CD14-positive monocyte (primary cell): ENCODE measurements at regions not wholly inside any gene's neighbourhood (a gene's known extent, or its start where the extent isn't known, plus 50 kb on each side); places are given as distances from the start of the nearest gene placed in this dataset.

Experiments
- DNase-seq, 3 donors: peaks; one replicate each; pipeline ENCODE4 v3.0.0-alpha.2; 2011 to 2022
- H2AFZ ChIP-seq: 2 replicates; pipeline ENCODE4 v1.6.0; 2012; ENCODE audit warnings: mild to moderate bottlenecking, low read depth, low read length, inconsistent platforms; ENCODE audit not compliant: insufficient read depth, poor library complexity, severe bottlenecking
- H3K27ac ChIP-seq, 2 donors: 1 replicate in 1 of 2; 2 replicates in 1 of 2; pipeline ENCODE4 v1.5.1; 2012 to 2013; ENCODE audit warnings: low read length in 2 of 2, control low read depth in 1 of 2, inconsistent platforms in 1 of 2, low read depth in 1 of 2, mild to moderate bottlenecking in 1 of 2
- H3K27me3 ChIP-seq, 2 donors: one replicate each; pipeline versions ENCODE4 v1.6.0 to v1.6.1; 2011 to 2013; ENCODE audit warnings: low read length in 2 of 2; ENCODE audit not compliant: control insufficient read depth in 2 of 2, insufficient read depth in 2 of 2
- H3K36me3 ChIP-seq, 2 donors: replicated peaks in 1 of 2; 1 replicate in 1 of 2; 2 replicates in 1 of 2; pipeline versions ENCODE4 v1.5.1 to v1.6.1; 2012 to 2013; ENCODE audit warnings: low read length in 2 of 2, control low read depth in 1 of 2, inconsistent platforms in 1 of 2, mild to moderate bottlenecking in 1 of 2; ENCODE audit not compliant: insufficient read depth in 2 of 2, control insufficient read depth in 1 of 2
- H3K4me1 ChIP-seq, 2 donors: 1 replicate in 1 of 2; 2 replicates in 1 of 2; pipeline versions ENCODE4 v1.5.1 to v1.6.1; 2012 to 2013; ENCODE audit warnings: low read length in 2 of 2, control low read depth in 1 of 2, inconsistent platforms in 1 of 2, mild to moderate bottlenecking in 1 of 2, moderate library complexity in 1 of 2; ENCODE audit not compliant: insufficient read depth in 2 of 2, control insufficient read depth in 1 of 2
- H3K4me2 ChIP-seq: replicated peaks from 2 replicates; pipeline ENCODE3; 2012; ENCODE audit warnings: low read length, moderate library complexity, mild to moderate bottlenecking; ENCODE audit not compliant: poor library complexity, severe bottlenecking; ENCODE audit errors: extremely low read depth
- H3K4me3 ChIP-seq, 3 experiments: fragments of 200-600 bp in 1 of 3; sonication (generic) in 1 of 3; replicated peaks in 1 of 3; 1 replicate in 2 of 3; 2 replicates in 1 of 3; pipeline ENCODE4 v1.5.1; 2011 to 2013; ENCODE audit warnings: low read length in 3 of 3, mild to moderate bottlenecking in 3 of 3, control low read depth in 2 of 3, low read depth in 2 of 3, inconsistent platforms in 1 of 3, moderate library complexity in 1 of 3
- H3K79me2 ChIP-seq: 2 replicates; pipeline ENCODE4 v1.6.0; 2012; ENCODE audit warnings: mild to moderate bottlenecking, control low read depth, inconsistent platforms, low read length, moderate library complexity; ENCODE audit not compliant: insufficient read depth
- H3K9ac ChIP-seq: 2 replicates; pipeline ENCODE4 v1.6.0; 2017; ENCODE audit warnings: low read length, mild to moderate bottlenecking; ENCODE audit not compliant: insufficient read depth, poor library complexity, severe bottlenecking
- H3K9me3 ChIP-seq, 2 donors: replicated peaks in 1 of 2; 1 replicate in 1 of 2; 2 replicates in 1 of 2; pipeline versions ENCODE4 v1.5.1 to v1.6.1; 2012 to 2013; ENCODE audit warnings: low read length in 2 of 2, control low read depth in 1 of 2; ENCODE audit not compliant: control insufficient read depth in 1 of 2, insufficient read depth in 1 of 2
- H4K20me1 ChIP-seq: 2 replicates; pipeline ENCODE4 v1.6.0; 2012; ENCODE audit warnings: mild to moderate bottlenecking, low read length, control low read depth, moderate library complexity; ENCODE audit not compliant: insufficient read depth
- H3K27ac Mint-ChIP-seq, 7 donors: one replicate each; pipeline ENCODE4 v1.8.0; 2020; ENCODE audit warnings: mild to moderate bottlenecking in 7 of 7, mixed read lengths in 7 of 7, moderate library complexity in 6 of 7, inconsistent platforms in 2 of 7
- H3K27me3 Mint-ChIP-seq, 3 donors: one replicate each; pipeline ENCODE4 v1.8.0; 2021 to 2022; ENCODE audit warnings: low read depth in 3 of 3, mild to moderate bottlenecking in 3 of 3, mixed read lengths in 3 of 3, moderate library complexity in 3 of 3, inconsistent platforms in 1 of 3
- H3K36me3 Mint-ChIP-seq, 2 donors: one replicate each; pipeline ENCODE4 v1.8.0; 2020; ENCODE audit warnings: mixed read lengths in 2 of 2, inconsistent platforms in 1 of 2, mild to moderate bottlenecking in 1 of 2
- H3K4me1 Mint-ChIP-seq: one replicate; pipeline ENCODE4 v1.8.0; 2020; ENCODE audit warnings: mild to moderate bottlenecking, mixed read lengths
- H3K4me3 Mint-ChIP-seq, 2 donors: one replicate each; pipeline ENCODE4 v1.8.0; 2020; ENCODE audit warnings: mild to moderate bottlenecking in 2 of 2, mixed read lengths in 2 of 2, moderate library complexity in 1 of 2
- H3K9me3 Mint-ChIP-seq, 7 donors: one replicate each; pipeline ENCODE4 v1.8.0; 2020 to 2022; ENCODE audit warnings: mixed read lengths in 7 of 7, mild to moderate bottlenecking in 6 of 7, moderate library complexity in 6 of 7, inconsistent platforms in 2 of 7
- CTCF ChIP-seq: fragments of 200-600 bp; IDR thresholded peaks from one replicate; pipeline ENCODE4 v1.8.0; 2022; ENCODE audit warnings: antibody characterized with exemption, mild to moderate bottlenecking
- WGBS: methylation state at CpG from one replicate; pipeline ENCODE4 v1.1.5; 2013; ENCODE audit warnings: missing lambda C conversion rate; ENCODE audit not compliant: insufficient coverage; 5-methylcytosine and 5-hydroxymethylcytosine counted together
- intact Hi-C, 2 donors: fragments of 100-400 bp; cut with micrococcal nuclease; formaldehyde crosslinking; loops; one replicate each; pipeline versions ENCODE4 v1.15.0 to v1.15.1; 2023

- WGBS, result no CpG with 5 or more reads among the region's 1 CpG
- H3K4me3 ChIP-seq, result no peak overlapping the region
- no peaks in the 10 kb centered on the region for H3K4me1 ChIP-seq
- no peaks in the 10 kb centered on the region for H3K36me3 ChIP-seq
- no peaks in the 10 kb centered on the region for H3K27me3 ChIP-seq
- no peaks in the 10 kb centered on the region for H3K79me2 ChIP-seq
- no peak overlapping the region for H3K27ac ChIP-seq
- Mint-ChIP-seq H3K4me1 (no peaks in the 10 kb centered on the region), H3K4me3 (no peak overlapping the region), H3K36me3 (no peaks in the 10 kb centered on the region), H3K9me3 (no peaks in the 10 kb centered on the region), H3K27me3 (no peaks in the 10 kb centered on the region), H3K27ac (no peak overlapping the region)
- no peak for TF ChIP-seq CTCF
- no peak overlapping the region for H2AFZ ChIP-seq
- no peak for DNase-seq
- no peak overlapping the region for H3K9ac ChIP-seq
- no peaks in the 10 kb centered on the region for H3K9me3 ChIP-seq
- intact Hi-C loops, result no loop called here
- no peaks in the 10 kb centered on the region for H4K20me1 ChIP-seq
- no peak overlapping the region for H3K4me2 ChIP-seq
Measured at GRCh38 chr9:12469084-12469483, 224.1 kb upstream of the TYRP1 start.

- Histone ChIP-seq H3K27me3 (no peaks in the 10 kb centered on the region), H4K20me1 (no peaks in the 10 kb centered on the region), H3K9me3 (no peaks in the 10 kb centered on the region), H3K4me2 (no peak overlapping the region), H3K36me3 (no peaks in the 10 kb centered on the region), H3K4me3 (no peak overlapping the region), H3K9ac (no peak overlapping the region), H3K27ac (no peak overlapping the region), H3K4me1 (no peaks in the 10 kb centered on the region), H3K79me2 (no peaks in the 10 kb centered on the region), H2AFZ (no peak overlapping the region)
- Mint-ChIP-seq H3K27ac (no peak overlapping the region), H3K27me3 (no peaks in the 10 kb centered on the region), H3K9me3 (no peaks in the 10 kb centered on the region), H3K4me1 (no peaks in the 10 kb centered on the region), H3K4me3 (no peak overlapping the region), H3K36me3 (no peaks in the 10 kb centered on the region)
- intact Hi-C loops, result no loop called here
- no peak for DNase-seq
- 80% methylated on average over 1 of the region's 1 CpG for WGBS
- TF ChIP-seq CTCF, result no peak
Measured at GRCh38 chr9:12494411-12494810, 198.8 kb upstream of the TYRP1 start.
